IMR-90 (cell line): ENCODE measurements at regions not wholly inside any gene's neighbourhood (a gene's known extent, or its start where the extent isn't known, plus 50 kb on each side); places are given as distances from the start of the nearest gene placed in this dataset.
"Not testable (repeated sequence)": the region's sequence is repeated elsewhere in the genome, so short reads cannot be mapped to it uniquely, and the experiment has no call there.

Source experiments
- ATAC-seq: fragments of 200-7000 bp; cut with Tn5 transposase; 2 replicates; pipeline ENCODE4 v1.9.1; 2020; ENCODE audit warnings: low read depth, mild to moderate bottlenecking, moderate library complexity
- BruUV-seq: library from RNA; stranded (reverse); fragments of 400-500 nt; replicated peaks from 2 replicates; lab custom pipeline; 2021; lab: Mats Ljungman, UMichigan
- CTCF ChIA-PET: fragments of 300-600 bp; formaldehyde crosslinking; extraction: SDS; loops from one replicate; lab custom pipeline; 2021; ENCODE audit warnings: antibody characterized with exemption; lab: Yijun Ruan, JAX
- POLR2A ChIA-PET: fragments of 300-600 bp; sonication (Branson Sonifier 250); formaldehyde crosslinking; loops from one replicate; lab custom pipeline; 2022; ENCODE audit warnings: antibody characterized with exemption; ENCODE audit not compliant: unreplicated experiment; lab: Charles Lee
- DNase-seq: peaks from one replicate; pipeline ENCODE4 v3.0.0; 2013
- H2AFZ ChIP-seq: replicated peaks from 2 replicates; pipeline ENCODE3; 2013; ENCODE audit warnings: low read length, mild to moderate bottlenecking; ENCODE audit not compliant: poor library complexity
- H2AK5ac ChIP-seq: 2 replicates; pipeline ENCODE4 v1.6.1; 2013; ENCODE audit warnings: low read depth, low read length, inconsistent platforms
- H2AK9ac ChIP-seq: replicated peaks from 2 replicates; pipeline ENCODE3; 2013; ENCODE audit warnings: mild to moderate bottlenecking, low read depth, low read length, moderate library complexity; ENCODE audit not compliant: poor library complexity
- H2BK120ac ChIP-seq: 2 replicates; pipeline ENCODE4 v1.6.1; 2013; ENCODE audit warnings: low read depth, low read length, inconsistent platforms
- H2BK15ac ChIP-seq: 3 replicates; pipeline ENCODE4 v1.6.1; 2013; ENCODE audit warnings: low read depth, low read length, inconsistent platforms
- H2BK20ac ChIP-seq: 2 replicates; pipeline ENCODE4 v1.6.1; 2013; ENCODE audit warnings: low read depth, mild to moderate bottlenecking, inconsistent platforms, low read length, moderate library complexity
- H2BK5ac ChIP-seq: 2 replicates; pipeline ENCODE4 v1.6.1; 2013; ENCODE audit warnings: mild to moderate bottlenecking, low read depth, low read length, inconsistent platforms; ENCODE audit not compliant: poor library complexity, severe bottlenecking
- H3K14ac ChIP-seq: replicated peaks from 2 replicates; pipeline ENCODE4 v1.6.1; 2013; ENCODE audit warnings: low read depth, low read length, inconsistent platforms
- H3K18ac ChIP-seq: 2 replicates; pipeline ENCODE4 v1.6.1; 2013; ENCODE audit warnings: low read depth, low read length, control low read depth
- H3K23ac ChIP-seq: 2 replicates; pipeline ENCODE4 v1.6.1; 2013; ENCODE audit warnings: low read depth, low read length, inconsistent platforms
- H3K27ac ChIP-seq: 2 replicates; pipeline ENCODE4 v1.5.1; 2013; ENCODE audit warnings: mild to moderate bottlenecking, control low read depth, low read length; ENCODE audit not compliant: insufficient read depth
- H3K27me3 ChIP-seq: 2 replicates; pipeline ENCODE4 v1.6.1; 2013; ENCODE audit warnings: low read length; ENCODE audit not compliant: control insufficient read depth, insufficient read depth
- H3K36me3 ChIP-seq: 2 replicates; pipeline ENCODE4 v1.6.1; 2013; ENCODE audit warnings: low read length, mixed read lengths; ENCODE audit not compliant: control insufficient read depth, insufficient read depth
- H3K4ac ChIP-seq: 2 replicates; pipeline ENCODE4 v1.6.1; 2013; ENCODE audit warnings: low read depth, low read length, inconsistent platforms
- H3K4me1 ChIP-seq: 2 replicates; pipeline ENCODE4 v1.6.1; 2013; ENCODE audit warnings: low read length, mixed read lengths; ENCODE audit not compliant: control insufficient read depth, insufficient read depth
- H3K4me2 ChIP-seq: 2 replicates; pipeline ENCODE4 v1.6.1; 2013; ENCODE audit warnings: low read depth, mild to moderate bottlenecking, control low read depth, low read length, moderate library complexity
- H3K4me3 ChIP-seq: 2 replicates; pipeline ENCODE4 v1.5.1; 2013; ENCODE audit warnings: low read depth, mild to moderate bottlenecking, control low read depth, low read length, moderate library complexity; ENCODE audit not compliant: insufficient read depth
- H3K56ac ChIP-seq: 2 replicates; pipeline ENCODE4 v1.6.1; 2013; ENCODE audit warnings: low read length, inconsistent platforms; ENCODE audit not compliant: insufficient read depth; ENCODE audit errors: extremely low read depth
- H3K79me1 ChIP-seq, 2 experiments: 2 replicates each; pipeline ENCODE4 v1.6.1; 2013; ENCODE audit warnings: low read length in 2 of 2, inconsistent platforms in 1 of 2, low read depth in 1 of 2
- H3K9ac ChIP-seq: 2 replicates; pipeline ENCODE4 v1.6.1; 2013; ENCODE audit warnings: low read depth, low read length, control low read depth
- H3K9me1 ChIP-seq: 2 replicates; pipeline ENCODE4 v1.6.1; 2013; ENCODE audit warnings: low read length, inconsistent platforms; ENCODE audit not compliant: insufficient read depth
- H3K9me3 ChIP-seq: 2 replicates; pipeline ENCODE4 v1.6.1; 2013; ENCODE audit warnings: low read length; ENCODE audit not compliant: control insufficient read depth, insufficient read depth
- H4K20me1 ChIP-seq: 2 replicates; pipeline ENCODE4 v1.6.1; 2013; ENCODE audit warnings: low read length, inconsistent platforms; ENCODE audit not compliant: insufficient read depth
- H4K5ac ChIP-seq: 2 replicates; pipeline ENCODE4 v1.6.1; 2013; ENCODE audit warnings: mild to moderate bottlenecking, low read depth, low read length, control low read depth
- H4K8ac ChIP-seq, 2 experiments: 2 replicates each; pipeline ENCODE4 v1.6.1; 2013; ENCODE audit warnings: low read depth in 2 of 2, low read length in 2 of 2, control low read depth in 1 of 2, inconsistent platforms in 1 of 2
- H4K91ac ChIP-seq: 2 replicates; pipeline ENCODE4 v1.6.1; 2013; ENCODE audit warnings: low read depth, low read length, inconsistent platforms; ENCODE audit not compliant: insufficient read depth
- WGBS, 2 experiments: methylation state at CpG; one replicate each; pipeline versions ENCODE4 v1.1.5 to v1.1.7; 2013; ENCODE audit warnings: missing lambda C conversion rate in 2 of 2; ENCODE audit not compliant: insufficient read length in 1 of 2; ENCODE audit errors: extremely low coverage in 2 of 2; 5-methylcytosine and 5-hydroxymethylcytosine counted together
- dilution Hi-C: fragments of 300-500 bp; cut with HindIII; formaldehyde crosslinking; loops from one replicate; pipeline ENCODE4 v1.14.3; 2018; ENCODE audit warnings: low sequenced_read_pairs; ENCODE audit not compliant: unreplicated experiment
- in situ Hi-C: fragments of 300-500 bp; cut with MboI; formaldehyde crosslinking; loops from 3 replicates; pipeline ENCODE4 v1.14.3; 2019; ENCODE audit warnings: low sequenced_read_pairs, inconsistent platforms, mixed read lengths
- intact Hi-C: fragments of 100-400 bp; cut with micrococcal nuclease; formaldehyde crosslinking; loops from 2 replicates; pipeline ENCODE4 v1.10.0; 2022

- H3K36me3 ChIP-seq, H2AFZ ChIP-seq, H2BK5ac ChIP-seq, H2AK9ac ChIP-seq, POLR2A ChIA-PET, H3K18ac ChIP-seq, H4K91ac ChIP-seq, in situ Hi-C loops, DNase-seq, H3K79me1 ChIP-seq, H3K27me3 ChIP-seq, H3K9ac ChIP-seq, H2BK20ac ChIP-seq, CTCF ChIA-PET, H3K27ac ChIP-seq, H3K4me1 ChIP-seq, H3K9me1 ChIP-seq, H3K4ac ChIP-seq, H3K14ac ChIP-seq, H2AK5ac ChIP-seq, H4K20me1 ChIP-seq, intact Hi-C loops, H3K23ac ChIP-seq, H2BK120ac ChIP-seq, BruUV-seq, H2BK15ac ChIP-seq, H4K8ac ChIP-seq, H4K5ac ChIP-seq, H3K4me3 ChIP-seq, H3K4me2 ChIP-seq, dilution Hi-C loops, H3K56ac ChIP-seq: not testable (repeated sequence)
- peak; percentile 30; the same call in 1 of the 2 replicates for ATAC-seq
- no CpG with 5 or more reads among the region's 2 CpGs for WGBS, 2 experiments
- peaks cover 28% of the 10 kb centered on the region for H3K9me3 ChIP-seq
These were observed 4792.9 kb upstream of the OR11H1 start for GRCh38 chr22:10735075-10735474.

GRCh38 chr22:10736879-10737278 lies 4791.1 kb upstream of the OR11H1 start:
- CTCF ChIA-PET, H2AK9ac ChIP-seq, in situ Hi-C loops, DNase-seq, H3K4me1 ChIP-seq, H2BK20ac ChIP-seq, H4K20me1 ChIP-seq, H2BK5ac ChIP-seq, H3K18ac ChIP-seq, H3K4me2 ChIP-seq, H3K27me3 ChIP-seq, H4K8ac ChIP-seq, H3K23ac ChIP-seq, H2AK5ac ChIP-seq, BruUV-seq, dilution Hi-C loops, H3K9ac ChIP-seq, H3K9me1 ChIP-seq, H3K14ac ChIP-seq, H3K79me1 ChIP-seq, H3K27ac ChIP-seq, intact Hi-C loops, H3K4me3 ChIP-seq, H4K5ac ChIP-seq, H3K4ac ChIP-seq, POLR2A ChIA-PET, H3K36me3 ChIP-seq, H3K56ac ChIP-seq, H2AFZ ChIP-seq, ATAC-seq, H2BK120ac ChIP-seq, H4K91ac ChIP-seq, H2BK15ac ChIP-seq: not testable (repeated sequence)
- peaks cover 24% of the 10 kb centered on the region for H3K9me3 ChIP-seq
- WGBS, 2 experiments = no CpG with 5 or more reads among the region's 2 CpGs
